KG1 (cell line): ENCODE measurements at regions not wholly inside any gene's neighbourhood (a gene's known extent, or its start where the extent isn't known, plus 50 kb on each side); places are given as distances from the start of the nearest gene placed in this dataset.
"Not testable (repeated sequence)": the region's sequence is repeated elsewhere in the genome, so short reads cannot be mapped to it uniquely, and the experiment has no call there.

Source experiments
- DNase-seq: peaks from one replicate; lab custom pipeline; 2025; lab: John Stamatoyannopoulos, UW

DNA sequence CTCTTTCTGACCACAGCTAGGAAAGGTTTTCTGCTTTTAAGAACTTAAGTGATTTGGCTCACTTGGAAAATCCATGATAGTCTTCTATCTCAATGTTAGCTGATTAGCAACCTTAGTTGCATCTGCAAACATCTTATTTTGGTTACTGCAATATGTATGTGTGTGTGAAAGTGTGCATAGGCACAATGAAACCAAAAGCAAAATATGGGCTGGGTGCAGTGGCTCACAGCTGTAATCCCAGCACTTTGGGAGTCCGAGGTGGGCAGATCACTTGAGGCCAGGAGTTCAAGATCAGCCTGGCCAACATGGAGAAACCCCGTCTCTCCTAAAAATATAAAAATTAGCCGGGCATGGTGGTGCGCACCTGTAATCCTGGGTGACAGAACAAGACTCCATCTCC lies 246.9 kb upstream of the NCAM1 start:
- DNase-seq = not testable (repeated sequence)

DNA sequence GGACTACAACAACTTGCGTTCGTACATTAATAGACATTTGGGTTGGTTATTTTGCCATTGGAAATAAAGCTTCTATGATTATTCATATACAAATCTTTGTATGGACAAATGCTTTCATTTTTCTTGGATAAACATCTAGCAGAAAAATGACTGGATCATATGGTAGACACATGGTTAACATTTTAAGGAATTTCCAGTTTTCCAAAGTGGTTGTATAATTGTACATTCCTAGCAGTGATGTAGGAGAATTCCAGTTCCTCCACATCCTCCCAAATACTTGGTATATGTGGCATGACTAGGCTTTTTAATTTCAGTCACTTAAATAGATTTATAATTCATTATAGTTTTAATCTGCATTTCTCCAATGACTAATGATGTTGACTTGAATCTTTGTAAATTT lies 246.2 kb upstream of the NCAM1 start:
- no peak for DNase-seq

DNA sequence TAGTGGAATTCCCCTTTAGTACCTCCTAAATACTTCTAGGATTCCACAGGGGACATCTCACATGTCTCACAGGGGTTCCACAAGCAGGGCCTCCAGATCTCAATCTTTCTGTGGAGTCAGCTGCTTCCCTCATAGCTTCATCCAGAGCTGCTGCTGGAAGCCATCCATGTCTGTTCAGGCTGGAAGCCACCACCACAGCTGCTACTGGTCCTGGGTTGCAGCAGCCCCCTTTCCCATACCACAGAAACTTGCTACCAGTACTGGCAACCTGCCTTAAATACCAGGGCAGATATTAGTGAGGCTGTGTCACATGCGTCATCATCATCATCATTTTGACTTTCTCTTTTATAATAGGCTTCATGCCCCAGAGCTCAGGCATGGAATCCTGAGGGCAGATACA lies 242.7 kb upstream of the NCAM1 start:
- DNase-seq = no peak

DNA sequence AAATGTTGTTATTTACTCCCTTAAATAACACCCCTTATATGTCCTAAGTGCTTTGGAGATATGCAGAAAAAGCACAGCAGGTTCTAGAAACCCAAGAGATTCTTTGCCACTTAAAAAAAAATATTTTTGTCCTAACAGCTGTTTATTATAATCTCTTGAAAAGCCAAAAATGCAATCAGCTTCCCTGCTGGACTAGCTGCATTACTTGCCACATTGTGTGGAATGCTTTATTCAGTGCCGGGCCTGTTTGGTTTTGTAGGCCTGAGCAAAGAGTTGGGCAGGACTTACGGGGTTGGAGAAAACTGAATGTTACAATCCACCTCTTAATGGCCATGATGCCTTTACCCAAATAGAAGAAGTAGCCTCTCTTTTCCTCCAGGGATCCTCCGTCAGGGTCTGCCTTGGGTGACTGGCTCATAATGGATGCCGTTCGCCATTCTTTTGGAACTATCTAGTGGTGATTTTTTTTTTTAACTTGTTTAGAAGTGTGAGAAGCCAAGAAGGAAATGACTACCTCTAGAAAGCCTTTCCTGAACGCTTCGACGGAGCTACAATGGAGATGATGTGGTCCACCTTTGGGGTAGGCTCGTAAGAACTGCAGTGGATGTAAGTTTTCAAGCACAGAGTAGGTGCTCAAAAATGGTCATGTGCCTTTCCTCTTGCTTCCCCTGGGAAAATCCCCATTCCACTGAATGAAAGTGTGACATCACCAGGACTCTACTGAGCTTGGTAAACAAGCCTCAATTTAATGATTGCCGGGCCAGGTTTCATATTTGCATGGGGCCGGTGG lies 241.3 kb upstream of the NCAM1 start:
- DNase-seq = no peak

DNA sequence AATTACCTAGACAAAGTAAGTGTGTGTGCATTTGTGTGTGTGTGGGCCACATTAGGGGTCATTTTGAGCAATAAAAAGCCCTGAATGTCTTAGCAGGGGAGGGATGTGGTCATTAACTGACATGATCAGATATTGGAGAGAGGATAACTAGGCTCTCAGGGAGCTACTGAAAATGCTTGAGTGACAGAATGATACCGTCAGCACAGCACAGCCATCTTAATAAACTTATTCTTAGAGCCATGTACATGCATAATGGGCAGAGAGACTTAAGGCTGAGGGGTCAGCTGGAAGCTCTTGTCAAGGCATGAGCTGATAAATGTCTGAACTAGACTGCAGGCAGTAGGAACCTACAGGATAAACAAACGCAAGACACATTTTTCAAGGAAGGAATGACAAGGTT lies 239.1 kb upstream of the NCAM1 start:
- no peak for DNase-seq

DNA sequence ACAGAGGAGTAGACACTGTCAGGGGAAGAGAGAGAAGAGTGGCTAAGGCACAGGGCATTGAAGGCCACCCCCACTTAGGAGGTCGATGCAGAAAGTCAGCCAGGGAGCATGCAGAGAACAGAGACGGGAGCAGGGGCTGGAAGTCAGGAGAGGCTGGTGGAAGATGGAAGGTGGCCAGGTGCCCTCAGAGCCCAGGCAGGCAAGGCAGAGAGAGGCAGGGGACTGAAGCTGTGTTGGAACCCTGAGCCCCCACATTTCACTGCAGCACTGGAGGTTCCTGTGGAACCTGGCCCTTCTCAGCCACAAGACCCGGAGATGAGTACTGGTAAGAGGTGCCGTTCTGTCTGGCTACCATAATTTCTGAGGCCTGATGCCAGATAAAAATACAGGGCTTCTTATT lies 238.3 kb upstream of the NCAM1 start:
- no peak for DNase-seq

DNA sequence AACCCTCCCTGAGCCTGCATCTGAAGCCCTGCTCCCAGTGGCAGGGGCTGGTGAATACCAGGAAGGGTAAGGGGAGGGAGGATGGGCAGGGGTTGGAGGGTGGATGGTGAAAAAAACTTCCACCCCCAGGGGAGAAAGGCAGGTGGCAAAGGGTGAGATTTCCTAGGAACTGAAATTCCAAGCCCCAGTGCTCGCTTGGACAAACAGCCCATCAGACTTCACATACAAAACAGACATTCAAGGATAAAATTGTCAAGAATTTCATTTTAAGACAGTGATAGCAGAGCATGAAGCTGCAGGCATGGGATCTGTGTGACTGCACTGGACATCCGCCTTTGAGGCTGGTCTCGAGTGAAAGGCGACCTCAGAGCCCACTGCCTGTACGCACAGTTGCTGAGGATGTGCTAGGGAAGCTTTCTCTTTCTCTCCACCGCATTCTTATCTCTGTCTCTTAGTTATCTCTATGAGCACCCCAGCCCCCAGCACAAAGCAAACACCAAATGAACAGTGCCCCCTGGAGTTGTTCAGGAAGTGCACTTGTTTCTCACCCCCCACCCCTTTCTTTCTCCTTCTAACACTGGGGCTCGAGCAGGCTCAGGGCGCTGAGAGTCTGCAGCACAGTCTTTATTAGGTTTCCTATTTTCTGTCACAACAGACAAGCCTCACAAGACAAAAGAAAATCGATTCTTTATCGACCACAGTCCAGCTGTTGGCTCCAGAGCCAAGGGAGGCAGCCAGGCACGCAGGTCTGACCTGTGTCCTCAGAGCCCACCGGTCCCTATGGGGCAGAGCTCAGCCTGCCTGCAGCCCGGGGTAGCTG lies 237.3 kb upstream of the NCAM1 start:
- no peak for DNase-seq

DNA sequence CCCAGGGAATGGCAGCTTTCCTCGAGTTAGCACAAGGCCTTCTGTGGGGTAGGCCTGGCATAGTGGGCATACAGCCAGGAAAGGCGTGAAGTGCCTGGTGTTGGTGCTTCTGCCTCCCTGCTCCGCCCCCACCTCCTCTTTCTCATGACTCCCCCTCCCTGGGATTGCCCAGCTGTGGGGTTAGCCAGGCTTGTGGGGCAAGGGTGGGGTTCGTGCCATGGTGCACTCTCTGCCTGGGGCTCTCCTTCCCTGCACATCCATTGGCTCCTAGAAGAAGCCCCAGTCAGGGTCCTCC lies 236.8 kb upstream of the NCAM1 start:
- DNase-seq = no peak

DNA sequence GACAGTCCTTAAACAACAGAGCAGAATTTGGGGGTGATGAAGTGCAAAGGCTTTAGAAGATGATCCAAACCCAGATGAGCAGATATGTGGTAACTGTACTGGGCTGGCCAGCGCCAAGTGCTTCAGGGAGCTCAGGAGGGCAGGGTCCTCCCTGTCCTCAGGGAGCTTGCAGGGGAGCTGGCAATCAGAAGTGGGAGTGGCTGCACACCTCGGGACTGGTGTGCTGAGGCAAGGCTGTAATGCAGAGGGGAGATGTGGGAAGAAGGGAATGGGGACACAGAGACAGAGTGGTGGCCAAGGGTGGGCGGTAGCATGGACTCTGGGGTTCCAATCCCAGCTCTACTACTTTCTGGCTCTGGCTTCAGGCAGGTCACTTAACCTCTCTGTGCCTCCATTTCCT lies 235.6 kb upstream of the NCAM1 start:
- no peak for DNase-seq

DNA sequence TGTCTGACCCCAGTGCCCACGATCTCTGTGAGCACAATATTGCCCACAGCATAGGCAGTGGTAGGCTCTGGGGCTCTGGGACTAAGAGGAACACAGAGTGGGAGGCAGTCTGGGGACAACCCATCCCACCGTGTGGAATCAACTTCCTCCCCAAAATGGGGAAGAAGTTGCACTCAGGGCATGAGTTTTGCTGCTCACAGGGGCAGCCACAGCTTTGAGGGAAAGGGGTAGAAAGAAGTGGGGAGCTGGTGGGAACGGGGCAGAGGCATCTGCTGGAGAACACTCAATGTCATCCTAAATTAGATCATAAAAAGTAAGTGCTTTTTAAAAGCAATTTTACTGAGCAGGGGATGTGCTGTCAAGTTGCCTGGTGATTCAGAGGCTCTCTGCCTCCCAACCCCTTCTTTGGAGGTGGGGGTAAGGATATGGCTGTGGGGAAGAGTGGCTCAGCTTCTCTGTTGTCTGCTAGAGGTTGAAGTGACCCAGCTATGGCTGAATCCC lies 233.8 kb upstream of the NCAM1 start:
- DNase-seq = no peak

DNA sequence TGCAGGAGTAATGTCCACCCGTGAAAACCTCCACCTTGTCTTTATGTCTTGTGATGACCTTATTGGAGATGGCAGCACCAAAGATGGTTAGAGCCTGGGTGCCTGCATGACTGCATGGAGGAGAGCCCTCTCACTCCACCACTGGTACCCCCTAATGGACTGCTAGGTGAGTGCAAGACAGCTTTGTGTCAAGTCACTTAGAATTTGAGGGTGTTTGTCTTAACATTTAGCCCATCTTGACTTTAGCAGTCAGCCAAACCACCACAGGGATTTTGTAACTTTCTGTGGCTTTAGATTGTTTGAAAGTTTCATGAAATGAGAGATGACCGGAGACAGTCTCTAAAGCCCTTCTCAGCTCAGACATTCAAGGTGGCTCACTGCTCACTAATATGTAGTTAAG lies 232.9 kb upstream of the NCAM1 start:
- no peak for DNase-seq

DNA sequence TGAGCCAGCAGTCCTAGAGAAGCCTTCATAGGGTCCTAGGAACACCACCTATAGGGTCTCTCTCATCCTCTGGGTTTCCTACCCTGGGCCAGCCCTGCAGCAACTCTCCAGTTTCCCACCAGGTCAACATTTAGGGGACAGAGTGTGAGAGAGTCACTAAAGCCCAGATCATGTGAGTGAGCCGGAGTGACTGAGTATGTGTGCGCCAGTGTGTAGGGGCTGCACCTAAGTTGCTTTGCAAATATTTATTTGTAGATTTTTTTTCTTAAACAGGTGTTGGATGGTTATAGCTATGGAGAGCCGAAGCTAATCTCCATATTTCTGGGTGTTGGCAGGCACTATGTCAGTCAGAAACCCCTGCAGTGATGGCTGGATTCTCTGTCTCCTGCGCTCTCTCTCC lies 232.5 kb upstream of the NCAM1 start:
- DNase-seq = no peak

DNA sequence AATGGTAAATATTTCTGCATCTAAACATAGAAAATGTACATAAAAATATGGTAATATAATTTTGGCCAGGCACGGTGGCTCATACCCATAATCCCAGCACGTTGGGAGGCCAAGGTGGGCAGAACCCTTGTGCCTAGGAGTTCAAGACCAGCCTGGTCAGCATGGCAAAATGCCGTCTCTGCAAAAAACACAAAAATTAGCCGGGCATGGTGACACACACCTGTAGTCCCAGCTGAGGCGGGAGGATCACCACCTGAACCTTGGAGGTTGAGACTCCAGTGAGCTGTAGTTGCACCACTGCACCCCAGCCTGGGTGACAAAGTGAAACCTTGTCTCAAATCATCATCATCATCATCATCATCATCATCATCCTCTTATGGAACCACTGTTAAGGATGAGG lies 230.6 kb upstream of the NCAM1 start:
- DNase-seq = no peak

DNA sequence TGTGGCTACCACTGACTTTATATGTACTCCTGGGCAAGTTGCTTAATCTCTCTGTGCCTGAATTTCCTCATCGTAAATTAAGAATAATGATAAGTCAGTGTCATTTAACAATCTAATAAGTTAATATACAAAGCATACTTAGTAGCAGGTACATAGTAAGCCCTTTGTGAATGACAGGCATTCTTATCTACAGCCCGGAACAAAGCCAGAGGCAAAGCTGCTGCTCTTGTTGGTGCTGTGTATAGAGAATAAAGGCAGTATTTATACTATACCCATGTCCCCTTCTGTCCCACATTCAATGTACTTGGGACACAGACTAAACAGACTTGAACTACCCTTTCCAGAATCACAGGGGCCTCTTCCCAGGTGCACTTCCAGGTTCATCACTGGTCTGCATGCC lies 229.7 kb upstream of the NCAM1 start:
- DNase-seq = no peak

DNA sequence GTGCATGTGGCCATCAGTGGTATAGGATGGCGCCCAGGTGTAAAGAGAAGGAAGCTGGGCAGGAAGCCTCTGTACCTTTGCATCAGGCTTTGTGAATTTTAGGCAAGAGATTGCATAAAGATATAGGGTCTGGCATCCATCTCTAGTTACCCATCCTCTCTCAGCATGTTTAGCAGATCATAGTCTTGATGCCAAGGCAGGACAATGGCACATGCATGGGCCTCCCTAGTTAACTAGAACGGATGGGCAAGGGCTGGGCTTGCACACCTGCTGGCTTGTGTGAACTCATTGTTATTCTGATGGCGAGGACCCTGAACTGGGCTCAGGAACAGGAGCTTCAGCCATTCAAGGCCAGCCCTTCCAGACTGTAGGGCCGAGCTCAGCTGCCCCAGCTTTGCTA lies 229.2 kb upstream of the NCAM1 start:
- DNase-seq = no peak

DNA sequence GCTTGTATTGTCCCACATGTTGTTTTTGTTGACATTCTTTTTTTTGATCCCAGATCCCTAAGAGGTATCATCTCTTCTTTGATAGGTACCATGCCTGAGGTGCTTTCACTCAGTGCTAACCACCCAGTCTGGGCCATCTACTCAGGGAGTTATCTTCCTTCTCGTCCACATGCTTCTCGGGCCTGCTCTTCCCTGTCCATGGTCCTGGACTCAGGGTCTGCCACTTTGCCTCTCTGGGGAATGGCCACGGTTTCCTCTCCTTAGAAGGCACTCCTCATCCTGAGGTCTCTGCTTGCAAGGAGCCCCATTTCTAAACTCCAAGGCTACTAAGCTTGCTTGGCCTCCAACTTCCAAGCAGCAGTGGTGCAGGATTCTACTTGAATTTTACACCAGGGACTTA lies 227.0 kb upstream of the NCAM1 start:
- DNase-seq = no peak

DNA sequence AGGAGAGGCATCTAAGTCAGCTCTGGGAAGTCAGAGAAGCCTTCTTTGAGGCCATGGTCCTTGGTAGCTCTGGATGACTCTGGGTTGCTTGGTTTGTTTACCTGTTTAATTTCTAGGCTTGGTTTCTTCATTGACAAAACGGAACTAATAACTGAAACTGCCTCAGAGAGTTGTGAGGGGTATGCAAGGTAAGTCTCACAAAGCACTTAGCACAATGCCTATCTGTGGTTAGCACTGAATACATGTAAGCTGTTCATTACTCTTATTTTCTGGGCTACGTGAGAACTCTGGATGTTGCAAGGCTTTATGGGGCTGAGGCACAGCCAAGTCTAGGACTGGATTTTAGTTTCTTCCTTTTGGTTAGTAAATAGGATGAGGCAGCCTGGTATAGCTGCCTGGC lies 225.8 kb upstream of the NCAM1 start:
- DNase-seq = no peak

DNA sequence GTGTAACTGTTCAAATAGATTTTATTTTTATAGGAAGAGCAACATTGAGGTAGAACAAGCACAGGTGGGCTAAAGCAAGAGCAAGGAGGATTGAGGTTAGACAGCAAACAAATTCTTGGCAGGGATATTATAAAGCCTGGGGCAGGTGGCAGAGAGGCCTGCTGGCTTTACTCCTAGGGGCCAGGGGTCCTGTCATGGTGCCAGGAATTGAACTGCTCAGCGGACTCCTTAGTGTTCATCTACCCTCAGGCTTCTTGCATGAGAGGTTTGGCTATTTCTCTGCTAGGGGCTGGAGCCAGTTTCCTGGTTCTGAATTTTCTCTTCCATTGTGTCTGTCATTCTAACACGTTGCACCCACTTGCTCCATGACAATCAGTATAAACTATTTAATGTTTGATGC lies 217.2 kb upstream of the NCAM1 start:
- DNase-seq = no peak

DNA sequence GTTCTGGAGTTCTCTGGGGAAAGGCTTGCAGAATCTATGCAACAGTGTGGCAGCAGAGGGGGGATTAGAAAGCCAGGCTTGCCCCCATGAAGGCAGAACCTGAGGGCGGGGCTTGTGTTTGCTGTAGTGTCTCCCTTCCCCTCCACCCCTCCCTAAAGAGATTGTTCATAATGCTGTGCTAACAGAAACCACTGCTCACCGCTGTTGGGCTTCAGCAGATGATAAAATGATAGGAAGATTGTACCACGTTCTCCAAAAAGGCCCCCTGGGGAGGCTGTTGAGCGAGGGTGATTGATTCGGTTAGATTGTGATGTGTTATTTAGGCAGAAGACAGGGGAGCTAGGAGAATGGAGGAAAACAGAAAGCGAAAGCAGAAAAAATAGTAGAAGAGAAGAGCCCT lies 215.2 kb upstream of the NCAM1 start:
- DNase-seq = no peak

DNA sequence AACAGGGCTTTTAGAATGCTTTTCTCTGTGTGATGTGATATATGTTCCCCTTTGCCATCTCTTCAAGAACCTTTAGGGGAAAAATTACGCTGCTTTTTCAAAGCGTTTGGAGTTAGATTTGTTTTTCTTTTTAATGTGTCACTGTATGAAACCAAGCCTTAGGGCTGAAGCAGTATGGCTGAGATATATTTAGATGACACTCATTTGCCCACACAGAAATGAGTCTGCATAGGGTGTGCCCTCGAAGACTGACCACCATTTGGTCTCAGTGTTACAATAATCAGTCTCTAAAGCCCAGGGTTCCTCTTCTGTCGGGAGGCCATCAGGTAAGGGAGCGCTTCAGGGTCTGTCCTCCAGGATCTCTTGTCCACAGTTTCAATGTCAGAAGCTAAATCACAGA lies 213.0 kb upstream of the NCAM1 start:
- no peak for DNase-seq

DNA sequence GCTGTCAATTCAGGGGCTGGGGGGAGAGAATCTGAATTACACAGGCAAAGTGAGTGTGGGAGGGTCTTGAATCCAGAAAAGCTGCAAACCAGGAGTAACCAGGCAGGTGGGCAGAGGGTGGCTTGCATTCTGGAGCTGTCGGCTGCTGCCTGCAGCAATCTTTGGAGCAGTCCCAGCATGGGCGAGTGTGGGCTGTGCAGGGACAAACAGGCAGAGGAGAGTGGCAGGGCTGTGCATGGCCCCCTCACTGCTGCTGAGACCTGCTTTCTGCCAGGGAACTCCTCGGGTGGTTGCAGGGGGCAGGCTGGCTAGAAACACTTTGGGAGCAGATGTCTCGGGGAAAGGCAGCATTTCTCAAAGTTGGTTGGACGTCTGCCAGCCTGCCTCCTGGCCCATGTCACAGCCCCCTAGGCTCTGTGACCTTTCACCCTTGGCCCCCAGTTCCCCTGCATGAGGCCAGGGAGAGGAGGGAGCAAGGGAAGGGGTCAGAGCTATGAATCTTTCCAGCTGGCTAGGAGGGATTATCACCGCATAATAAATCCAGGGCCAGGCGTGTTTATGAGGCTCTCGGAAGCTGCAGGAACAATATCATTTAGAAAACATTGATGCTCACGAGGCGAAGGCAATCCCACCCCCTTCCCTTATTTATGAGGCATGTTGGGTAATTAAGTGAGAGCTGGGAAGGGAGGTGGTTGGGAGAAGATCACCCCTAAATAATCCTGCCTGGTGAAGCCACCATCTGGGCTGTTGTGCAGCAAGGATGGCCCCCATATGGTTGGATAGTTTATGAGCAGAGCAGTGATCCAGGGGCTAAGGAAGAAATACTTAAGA lies 212.3 kb upstream of the NCAM1 start:
- no peak for DNase-seq

DNA sequence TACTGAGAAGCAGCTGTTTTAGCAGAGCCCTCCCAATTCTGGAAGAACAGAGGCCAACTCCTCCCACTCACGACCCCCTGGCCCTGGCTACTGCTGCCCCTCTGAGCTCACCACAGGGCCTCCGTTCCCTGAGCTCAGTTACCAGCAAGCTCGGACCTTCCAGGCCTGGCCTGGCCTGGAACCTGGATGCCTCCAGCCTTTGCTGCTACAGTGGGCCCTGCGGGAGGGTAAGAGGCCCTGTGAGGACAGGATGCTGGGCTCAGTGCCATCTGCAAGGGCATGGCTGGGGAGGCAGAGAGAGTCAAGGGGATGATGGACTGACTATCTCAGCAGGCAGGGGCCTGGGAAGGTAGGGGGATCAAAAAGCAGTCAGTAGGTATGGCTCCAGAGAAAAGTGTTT lies 209.9 kb upstream of the NCAM1 start:
- no peak for DNase-seq

DNA sequence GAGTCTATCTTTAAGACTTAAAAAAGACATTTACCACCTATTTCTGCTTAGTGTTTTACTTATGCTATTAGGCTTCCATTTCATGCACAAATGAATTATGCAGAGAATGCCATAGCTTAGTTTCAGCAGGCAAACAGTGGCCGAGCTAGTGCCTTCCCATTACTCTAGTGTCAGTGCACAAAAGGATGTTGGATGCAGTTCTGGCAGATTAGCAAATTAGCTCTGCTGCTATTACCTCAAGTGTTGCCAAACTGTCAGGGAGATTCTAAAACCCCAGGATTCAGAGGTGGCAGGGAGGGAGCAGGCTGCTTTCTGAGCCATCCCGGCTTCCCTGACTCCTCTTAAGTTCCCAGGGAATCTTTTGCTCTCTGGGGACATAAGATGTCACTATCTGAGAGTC lies 209.4 kb upstream of the NCAM1 start:
- DNase-seq = no peak
